Occipital lobe (tissue), 2 donors: ENCODE measurements at regions not wholly inside any gene's neighbourhood (a gene's known extent, or its start where the extent isn't known, plus 50 kb on each side); places are given as distances from the start of the nearest gene placed in this dataset. TPM values are rescaled to one million over a fixed set of nuclear protein-coding genes. Genes with fewer than 3 reads are reported as not detected.

Experiments used
- DNase-seq: peaks from one replicate; lab custom pipeline; 2025; lab: John Stamatoyannopoulos, UW
- small RNA-seq: library from RNA; depleted of rRNA; stranded (forward); fragments of <200 nt; gene quantifications from one replicate; pipeline ENCODE3, GENCODE V24; 2014

DNA sequence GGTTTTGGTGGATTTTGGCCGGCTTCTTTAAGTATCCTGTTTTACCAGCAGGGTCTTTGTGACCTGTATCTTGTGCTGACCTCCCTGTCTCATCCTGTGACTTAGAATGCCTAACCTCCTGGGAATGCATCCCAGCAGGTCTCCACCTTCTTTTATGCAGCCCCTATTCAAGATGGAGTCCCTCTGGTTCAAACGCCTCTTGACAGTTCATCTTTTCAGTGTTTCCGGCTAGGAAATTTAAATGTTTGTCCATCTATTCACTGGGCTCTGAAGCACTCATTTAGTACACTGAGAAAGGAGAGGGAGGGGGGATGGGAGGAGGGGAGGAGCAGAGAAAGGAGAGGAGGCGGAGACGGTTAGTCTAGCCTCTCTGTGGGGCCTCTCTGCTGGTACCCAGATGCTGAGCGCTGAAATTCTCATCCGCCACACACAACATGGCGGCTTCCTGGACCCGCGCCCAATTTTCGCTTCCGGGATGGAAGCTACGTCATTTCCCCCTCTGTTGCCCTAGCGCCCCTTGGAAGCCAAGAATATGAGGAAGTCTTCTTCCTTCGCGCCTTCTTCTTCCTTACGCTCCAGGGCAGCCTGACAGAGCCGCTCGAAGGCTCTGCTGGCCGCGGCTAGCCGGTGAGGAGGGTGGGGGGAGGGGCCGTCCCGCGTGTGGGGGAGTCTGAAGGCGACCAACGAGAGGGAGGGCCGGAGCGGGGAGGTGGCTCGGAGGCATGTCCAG is 69.0 kb upstream of the SYT13 start:
- peak; percentile 60 for DNase-seq

DNA sequence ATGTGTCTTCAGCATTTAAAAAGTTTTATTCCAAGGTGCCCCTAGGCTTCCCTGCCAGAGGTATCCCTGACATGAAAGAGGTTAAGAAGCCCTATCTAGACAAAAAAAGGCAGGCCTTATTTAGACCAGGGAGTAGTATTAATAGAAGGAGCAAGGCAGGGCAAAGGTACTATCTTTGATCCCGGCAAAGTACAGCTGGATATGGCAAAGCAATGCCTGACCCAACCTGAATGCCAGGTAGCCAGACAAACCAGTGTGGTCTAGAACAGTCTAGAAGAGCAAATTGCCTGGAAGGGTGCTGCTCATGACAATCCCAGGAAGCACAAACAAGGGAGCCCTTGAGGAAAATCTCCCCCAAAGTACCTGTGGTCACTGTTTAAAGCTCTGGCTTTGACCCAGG is 62.6 kb upstream of the SYT13 start:
- no peak for DNase-seq

DNA sequence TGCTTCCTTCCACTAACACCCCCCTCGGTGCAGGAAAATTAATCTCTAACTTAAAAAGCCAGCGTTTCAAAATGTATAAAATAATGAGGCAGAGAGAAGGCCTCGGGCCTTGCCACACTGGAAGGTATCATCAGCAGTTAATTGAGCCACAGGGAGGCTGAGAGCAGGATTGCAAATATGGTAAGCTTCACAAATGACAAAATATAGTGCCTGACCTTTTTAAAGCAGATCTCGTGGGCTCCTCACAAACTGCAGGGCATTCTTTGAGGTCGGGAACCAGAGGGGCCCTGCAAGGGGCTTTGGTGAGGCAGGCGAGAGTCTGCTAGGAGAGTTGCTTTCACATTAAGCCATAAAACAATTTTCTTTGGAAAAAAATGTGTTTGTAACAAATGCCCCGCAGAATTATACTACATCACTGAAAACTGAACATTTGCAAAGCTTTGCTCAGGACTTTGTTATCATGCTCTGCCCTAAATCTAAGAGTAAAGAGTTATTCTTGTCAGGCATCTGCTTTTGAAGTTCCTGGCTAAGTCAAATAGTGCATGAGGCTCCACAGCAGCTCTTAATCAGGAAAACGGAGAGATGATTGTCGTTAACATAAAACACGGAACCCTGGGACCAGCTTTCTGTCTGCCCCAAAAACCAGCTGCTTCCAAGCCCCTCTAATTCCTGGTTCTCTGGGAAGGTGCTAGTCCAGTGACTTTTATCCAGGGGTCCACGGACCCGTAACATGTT is 61.4 kb upstream of the SYT13 start:
- DNase-seq, result no peak

DNA sequence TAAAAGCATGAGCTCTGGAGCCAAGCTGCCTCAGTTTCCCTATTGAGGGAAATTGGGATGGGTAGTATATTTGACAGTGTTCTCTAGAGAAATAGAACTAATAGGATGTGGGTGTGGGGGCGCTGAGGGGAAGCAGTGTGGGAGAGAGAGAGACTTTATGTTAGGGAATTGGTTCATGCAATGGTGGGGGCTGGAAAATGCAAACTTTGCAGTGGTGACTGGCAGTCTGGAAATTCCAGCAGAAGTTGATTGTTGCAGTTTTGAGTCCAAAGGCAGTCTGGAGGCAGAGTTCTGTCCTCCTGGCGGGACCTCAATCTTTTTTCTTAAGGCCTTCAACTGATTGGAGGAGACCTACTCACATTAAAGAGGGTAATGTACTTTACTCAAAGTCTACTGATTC is 59.4 kb upstream of the SYT13 start:
- no peak for DNase-seq

DNA sequence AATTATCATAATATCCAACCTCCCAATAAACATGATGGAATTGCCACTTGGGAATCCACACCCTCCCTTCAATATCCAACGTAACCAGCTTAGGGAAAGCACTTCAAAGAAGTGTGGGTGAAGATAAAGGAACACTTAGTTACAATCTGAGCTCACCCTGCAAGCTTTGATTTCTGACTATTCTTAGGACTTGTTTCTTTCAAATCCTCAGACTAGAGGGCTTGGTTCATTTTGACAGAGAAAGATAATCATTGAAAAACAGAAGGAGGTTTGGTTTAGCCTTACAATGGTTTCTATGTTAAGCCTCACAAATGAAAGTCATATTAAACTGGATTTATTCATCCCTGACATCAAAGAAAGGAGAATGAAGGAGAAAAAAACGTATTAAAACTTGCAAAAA is 57.9 kb upstream of the SYT13 start:
- DNase-seq, result no peak

DNA sequence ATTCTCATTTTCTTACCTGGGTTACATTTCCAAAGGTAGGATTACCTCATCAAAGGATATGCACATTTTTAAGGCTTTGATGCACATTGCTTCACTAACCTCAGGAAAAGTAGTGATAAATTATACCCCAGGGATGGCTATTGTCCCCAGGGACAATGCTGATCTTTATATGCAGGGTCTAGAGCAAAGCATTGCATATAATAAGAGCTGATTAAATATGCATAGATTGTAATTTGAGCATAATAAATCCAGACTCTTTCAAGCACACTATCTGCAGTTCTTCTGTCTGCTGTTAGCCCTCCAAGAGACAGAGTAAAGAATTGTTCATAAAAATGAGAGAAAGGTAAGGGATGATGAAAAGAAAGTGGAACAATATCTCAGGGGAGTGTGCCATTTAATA is 57.3 kb upstream of the SYT13 start:
- DNase-seq, result no peak

DNA sequence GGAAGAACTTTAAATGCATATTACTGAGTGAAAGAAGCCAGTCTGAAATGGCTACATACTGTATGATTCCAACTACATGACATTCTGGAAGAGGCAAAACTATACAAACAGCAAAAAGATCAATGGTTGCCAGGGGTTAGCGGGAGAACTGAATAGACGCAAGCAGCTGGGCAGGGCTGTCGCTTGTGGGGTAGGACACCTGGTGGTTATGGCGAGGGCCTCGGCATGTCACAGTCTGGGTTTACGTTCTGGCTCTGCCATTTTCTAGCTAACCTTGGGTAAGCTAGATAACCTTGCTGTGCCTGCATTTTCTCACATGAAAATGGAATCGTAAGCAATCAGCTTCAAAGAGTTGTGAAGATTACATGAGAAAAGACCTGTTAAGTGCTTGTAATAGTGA is 55.2 kb upstream of the SYT13 start:
- no peak for DNase-seq

DNA sequence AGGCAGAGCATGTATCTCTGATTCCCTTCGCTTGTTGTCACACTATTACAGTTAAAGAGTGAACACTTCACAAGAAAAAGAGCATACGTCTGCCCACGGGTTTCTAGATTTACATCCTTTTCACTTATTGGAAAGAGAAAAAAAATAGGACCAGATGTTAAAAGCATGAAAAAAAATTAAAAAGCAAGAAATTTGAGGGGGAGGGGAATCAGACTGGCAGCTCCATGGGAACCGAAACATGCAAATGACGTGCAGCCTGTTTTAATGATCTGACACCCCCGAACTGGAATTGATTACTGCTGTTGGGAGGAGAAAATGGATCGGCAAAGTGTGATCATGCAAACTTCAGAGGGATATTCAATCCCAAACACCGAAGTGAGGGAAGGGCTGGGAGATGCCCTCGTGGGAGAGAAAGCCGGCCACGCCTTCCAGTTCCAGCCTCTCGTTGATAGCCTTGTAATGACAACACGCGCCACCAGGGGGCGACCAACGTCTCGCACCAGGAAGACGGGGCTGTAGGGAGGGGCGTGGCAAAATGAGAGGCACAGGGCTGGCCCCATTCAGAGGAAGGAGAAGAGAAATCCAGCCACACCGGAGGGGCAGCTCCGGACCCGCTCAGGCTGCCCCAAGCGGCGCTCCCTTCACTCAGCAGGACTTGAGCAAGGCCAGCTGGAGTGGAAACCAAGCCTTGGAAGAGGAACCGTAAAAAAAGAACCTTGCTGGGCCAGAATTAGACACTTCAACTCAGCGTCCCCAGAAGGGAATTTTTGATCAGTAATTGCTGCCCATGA is 53.8 kb upstream of the SYT13 start:
- peak; percentile 77 for DNase-seq

DNA sequence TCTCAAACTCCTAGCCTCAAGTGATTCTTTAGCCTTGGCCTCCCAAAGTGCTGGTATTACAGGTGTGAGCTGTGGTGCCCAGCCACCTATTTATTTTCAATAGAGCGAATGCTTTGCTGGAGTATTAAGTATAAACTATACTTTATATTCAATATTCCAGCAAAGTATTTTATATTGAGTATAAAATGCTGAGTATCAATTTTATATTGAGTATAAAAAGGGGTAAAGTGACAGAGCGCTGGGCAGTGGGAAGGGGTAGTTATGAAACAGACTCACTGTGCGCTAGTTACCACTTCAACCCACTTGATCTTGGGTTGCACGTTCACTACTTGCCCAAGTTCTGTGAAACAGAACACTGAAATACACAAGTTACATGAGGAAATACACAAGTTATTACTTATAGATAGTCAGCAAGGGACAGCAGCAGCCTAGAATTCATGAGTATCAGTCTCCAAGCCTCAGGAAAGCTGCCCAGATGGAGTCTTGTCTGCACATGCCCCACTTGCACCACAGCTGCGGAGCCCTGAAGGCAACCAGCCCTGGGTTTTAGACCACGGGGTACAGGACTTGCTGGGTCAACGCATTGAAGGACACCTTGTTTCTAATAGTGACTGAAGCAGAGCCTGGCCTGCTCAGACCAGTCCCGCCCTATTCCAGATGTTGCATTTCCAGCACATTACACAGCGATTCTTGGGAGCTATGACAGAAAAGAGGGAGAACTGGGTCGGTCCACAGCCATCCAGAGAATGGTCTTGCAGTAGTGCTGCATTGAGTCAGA is 51.6 kb upstream of the SYT13 start:
- no peak for DNase-seq

DNA sequence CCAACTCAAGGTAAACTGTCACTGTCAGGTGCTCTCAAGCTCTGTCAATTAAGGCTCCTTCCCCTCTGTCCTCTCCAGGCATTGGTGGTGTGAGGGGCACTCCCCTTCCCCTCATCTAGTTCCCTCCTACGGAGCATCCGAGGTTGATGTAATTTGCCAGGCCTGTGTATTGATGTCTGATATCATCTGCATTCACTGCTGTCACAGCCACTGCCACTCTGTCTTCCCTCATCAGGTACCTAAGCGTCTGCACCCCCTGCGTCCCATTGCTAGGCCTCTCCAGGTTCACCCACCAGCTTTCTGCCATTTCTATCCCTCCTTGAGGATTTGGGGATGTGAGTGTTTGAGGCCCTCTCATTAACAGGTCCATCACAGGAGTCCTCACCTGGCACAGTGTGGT is 50.0 kb upstream of the SYT13 start:
- no peak for DNase-seq

Small RNA genes lying in the stretch of these regions (small RNA-seq; reads per million reads assigned to genes)
- not detected for gene AC103855.4
